ENCODE measurements at regions not wholly inside any gene's neighbourhood (a gene's known extent, or its start where the extent isn't known, plus 50 kb on each side); places are given as distances from the start of the nearest gene placed in this dataset.

- peak; percentile 50 to 82 for DNase-seq (ENCODE audit: low read depth in 2 of 2)
Observed at GRCh38 chr10:75294866-75295701, 59.3 kb upstream of the COMTD1 start.

GRCh38 chr10:75294518-75294865 lies 58.7 kb upstream of the COMTD1 start:
- DNase-seq (ENCODE audit: low read depth in 2 of 2) = no peak

GRCh38 chr10:75294031-75294437 lies 58.3 kb upstream of the COMTD1 start:
- DNase-seq (ENCODE audit: low read depth in 2 of 2) = no peak

GRCh38 chr10:75293446-75293820 lies 57.7 kb upstream of the COMTD1 start:
- no peak for DNase-seq (ENCODE audit: low read depth in 2 of 2)

GRCh38 chr10:75292794-75293445 lies 57.2 kb upstream of the COMTD1 start:
- DNase-seq (ENCODE audit: low read depth in 2 of 2) = no peak

- DNase-seq (ENCODE audit: low read depth in 2 of 2) = no peak
Observed at GRCh38 chr10:75291805-75292204, 56.0 kb upstream of the COMTD1 start.

- DNase-seq (ENCODE audit: low read depth in 2 of 2) = no peak
Observed at GRCh38 chr10:75288140-75288711, 52.5 kb upstream of the COMTD1 start.

GRCh38 chr10:75287697-75288096 lies 51.9 kb upstream of the COMTD1 start:
- DNase-seq (ENCODE audit: low read depth in 2 of 2) = no peak

GRCh38 chr10:75286901-75287300 lies 51.1 kb upstream of the COMTD1 start:
- DNase-seq (ENCODE audit: low read depth in 2 of 2) = no peak
